SK-N-SH (cell line): ENCODE measurements at regions not wholly inside any gene's neighbourhood (a gene's known extent, or its start where the extent isn't known, plus 50 kb on each side); places are given as distances from the start of the nearest gene placed in this dataset.

Source experiments
- CTCF ChIA-PET: fragments of 300-600, 350-600 bp; formaldehyde crosslinking; extraction: SDS; loops from one replicate; lab custom pipeline; 2021; lab: Yijun Ruan, JAX
- POLR2A ChIA-PET: fragments of 350-600 bp; sonication (Branson Sonifier 250); formaldehyde crosslinking; extraction: SDS; loops from one replicate; lab custom pipeline; 2020; ENCODE audit warnings: antibody characterized with exemption, inconsistent platforms; lab: Yijun Ruan, JAX
- DNase-seq: peaks from one replicate; pipeline ENCODE4 v3.0.0; 2012
- H2AFZ ChIP-seq: fragments of 200-600 bp; sonication (generic); 2 replicates; pipeline ENCODE4 v1.8.1; 2016; ENCODE audit warnings: antibody characterized with exemption, mild to moderate bottlenecking, low read depth
- H3F3A ChIP-seq: fragments of 200-600 bp; sonication (generic); replicated peaks from 2 replicates; pipeline ENCODE3; 2016; ENCODE audit warnings: antibody characterized with exemption, mild to moderate bottlenecking; ENCODE audit not compliant: insufficient read depth
- H3K27ac ChIP-seq, 2 experiments: fragments of 200-500 bp in 1 of 2; fragments of 200-600 bp in 1 of 2; sonication (Bioruptor generic) in 1 of 2; sonication (generic), shearing (Covaris generic) in 1 of 2; 2 replicates each; pipeline versions ENCODE4 v1.5.1 to v1.6.1; 2014 to 2016; ENCODE audit warnings: low read depth in 2 of 2, inconsistent platforms in 1 of 2, low read length in 1 of 2, mild to moderate bottlenecking in 1 of 2, mixed read lengths in 1 of 2
- H3K27me3 ChIP-seq: fragments of 200-600 bp; sonication (generic), shearing (Covaris generic); 2 replicates; pipeline ENCODE4 v1.6.1; 2016; ENCODE audit warnings: mixed run types; ENCODE audit not compliant: insufficient read depth
- H3K36me3 ChIP-seq, 2 experiments: fragments of 200-500 bp in 1 of 2; fragments of 200-600 bp in 1 of 2; sonication (Bioruptor generic) in 1 of 2; sonication (generic) in 1 of 2; replicated peaks in 1 of 2; 2 replicates each; pipeline versions ENCODE3 to v1.5.1; 2014 to 2016; ENCODE audit warnings: low read length in 1 of 2, mild to moderate bottlenecking in 1 of 2; ENCODE audit not compliant: insufficient read depth in 2 of 2, control insufficient read depth in 1 of 2
- H3K4me1 ChIP-seq, 2 experiments: fragments of 200-500 bp in 1 of 2; fragments of 200-600 bp in 1 of 2; sonication (Bioruptor generic) in 1 of 2; sonication (generic), shearing (Covaris generic) in 1 of 2; 2 replicates each; pipeline versions ENCODE4 v1.5.1 to v1.6.1; 2014 to 2016; ENCODE audit warnings: low read depth in 1 of 2, low read length in 1 of 2, mixed run types in 1 of 2; ENCODE audit not compliant: insufficient read depth in 2 of 2, control insufficient read depth in 1 of 2
- H3K4me2 ChIP-seq: fragments of 200-600 bp; sonication (generic), shearing (Covaris generic); 2 replicates; pipeline ENCODE4 v1.6.1; 2017; ENCODE audit warnings: mixed run types
- H3K4me3 ChIP-seq, 2 experiments: fragments of 200-500 bp in 1 of 2; fragments of 200-600 bp in 1 of 2; sonication (Bioruptor generic) in 1 of 2; sonication (generic), shearing (Covaris generic) in 1 of 2; 2 replicates each; pipeline versions ENCODE4 v1.5.1 to v1.8.1; 2014 to 2016; ENCODE audit warnings: low read depth in 2 of 2, inconsistent platforms in 1 of 2, low read length in 1 of 2, mild to moderate bottlenecking in 1 of 2, mixed read lengths in 1 of 2, moderate library complexity in 1 of 2
- H3K79me2 ChIP-seq: fragments of 200-600 bp; sonication (generic); 2 replicates; pipeline ENCODE4 v1.8.1; 2017; ENCODE audit warnings: mild to moderate bottlenecking; ENCODE audit not compliant: insufficient read depth
- H3K9ac ChIP-seq: fragments of 200-600 bp; sonication (generic); 2 replicates; pipeline ENCODE4 v1.6.1; 2017; ENCODE audit warnings: mixed run types
- H3K9me2 ChIP-seq: fragments of 200-600 bp; sonication (generic); 2 replicates; pipeline ENCODE4 v1.6.1; 2017; ENCODE audit warnings: mixed run types
- H3K9me3 ChIP-seq: fragments of 200-600 bp; sonication (generic); 2 replicates; pipeline ENCODE4 v1.6.1; 2017; ENCODE audit warnings: mixed run types, mild to moderate bottlenecking, moderate library complexity
- H4K20me1 ChIP-seq: fragments of 200-600 bp; sonication (generic); 2 replicates; pipeline ENCODE4 v1.6.1; 2017; ENCODE audit warnings: mild to moderate bottlenecking, mixed run types; ENCODE audit not compliant: insufficient read depth
- MEF2A ChIP-seq: IDR thresholded peaks from 2 replicates; pipeline ENCODE4 v1.4.0; 2012; ENCODE audit warnings: low read depth, borderline replicate concordance
- MXI1 ChIP-seq: IDR thresholded peaks from 2 replicates; pipeline ENCODE4 v1.6.1; 2012; ENCODE audit warnings: mild to moderate bottlenecking, low read depth, low read length, improper control_type of control experiment
- RAD21 ChIP-seq: IDR thresholded peaks from 2 replicates; pipeline ENCODE4 v1.6.1; 2012; ENCODE audit warnings: mild to moderate bottlenecking, low read length
- RFX5 ChIP-seq: IDR thresholded peaks from 2 replicates; pipeline ENCODE4 v1.6.1; 2012; ENCODE audit warnings: mild to moderate bottlenecking, improper control_type of control experiment, low read length
- SIN3A ChIP-seq: IDR thresholded peaks from 2 replicates; pipeline ENCODE4 v1.6.1; 2012; ENCODE audit warnings: low read depth, mild to moderate bottlenecking, low read length, moderate library complexity, borderline replicate concordance
- SMC3 ChIP-seq: IDR thresholded peaks from 2 replicates; pipeline ENCODE4 v1.6.1; 2012; ENCODE audit warnings: low read depth, low read length, improper control_type of control experiment
- WGBS: methylation state at CpG from one replicate; pipeline ENCODE4 v1.1.6; 2017; ENCODE audit warnings: low lambda C conversion rate; 5-methylcytosine and 5-hydroxymethylcytosine counted together
- TF ChIP-seq, protein P1 (sequence below): fragments of 200-600 bp; sonication (generic); IDR thresholded peaks from 2 replicates; pipeline ENCODE4 v1.6.1; 2017; ENCODE audit warnings: antibody characterized with exemption, mild to moderate bottlenecking, moderate library complexity
- TF ChIP-seq, protein P2 (sequence below): IDR thresholded peaks from 2 replicates; pipeline ENCODE4; 2012
- TF ChIP-seq, protein P3 (sequence below): IDR thresholded peaks from 2 replicates; pipeline ENCODE4 v1.4.0; 2012; ENCODE audit warnings: low read depth

GRCh38 chr10:9302140-9302746, 1247.8 kb downstream of the GATA3 start:
- H3K9ac ChIP-seq = no peak overlapping the region
- no peaks in the 10 kb centered on the region for H3K9me3 ChIP-seq
- H3K4me3 ChIP-seq = no peak overlapping the region
- H3K36me3 ChIP-seq = no peaks in the 10 kb centered on the region
- whole genome bisulfite sequencing = 43% methylated on average over 3 of the region's 3 CpGs
- H3K27me3 ChIP-seq = no peaks in the 10 kb centered on the region
- POLR2A ChIA-PET = no interaction called here
- DNase-seq = no peak
- TF ChIP-seq RFX5 (no peak), MEF2A (no peak), SMC3 (peak; percentile 57), RAD21 (peak; percentile 81), MXI1 (peak; percentile 56; the same call in 1 of the 2 replicates)
- TF ChIP-seq, protein P1, sequence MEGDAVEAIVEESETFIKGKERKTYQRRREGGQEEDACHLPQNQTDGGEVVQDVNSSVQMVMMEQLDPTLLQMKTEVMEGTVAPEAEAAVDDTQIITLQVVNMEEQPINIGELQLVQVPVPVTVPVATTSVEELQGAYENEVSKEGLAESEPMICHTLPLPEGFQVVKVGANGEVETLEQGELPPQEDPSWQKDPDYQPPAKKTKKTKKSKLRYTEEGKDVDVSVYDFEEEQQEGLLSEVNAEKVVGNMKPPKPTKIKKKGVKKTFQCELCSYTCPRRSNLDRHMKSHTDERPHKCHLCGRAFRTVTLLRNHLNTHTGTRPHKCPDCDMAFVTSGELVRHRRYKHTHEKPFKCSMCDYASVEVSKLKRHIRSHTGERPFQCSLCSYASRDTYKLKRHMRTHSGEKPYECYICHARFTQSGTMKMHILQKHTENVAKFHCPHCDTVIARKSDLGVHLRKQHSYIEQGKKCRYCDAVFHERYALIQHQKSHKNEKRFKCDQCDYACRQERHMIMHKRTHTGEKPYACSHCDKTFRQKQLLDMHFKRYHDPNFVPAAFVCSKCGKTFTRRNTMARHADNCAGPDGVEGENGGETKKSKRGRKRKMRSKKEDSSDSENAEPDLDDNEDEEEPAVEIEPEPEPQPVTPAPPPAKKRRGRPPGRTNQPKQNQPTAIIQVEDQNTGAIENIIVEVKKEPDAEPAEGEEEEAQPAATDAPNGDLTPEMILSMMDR = peak; percentile 67
- TF ChIP-seq, protein P2, sequence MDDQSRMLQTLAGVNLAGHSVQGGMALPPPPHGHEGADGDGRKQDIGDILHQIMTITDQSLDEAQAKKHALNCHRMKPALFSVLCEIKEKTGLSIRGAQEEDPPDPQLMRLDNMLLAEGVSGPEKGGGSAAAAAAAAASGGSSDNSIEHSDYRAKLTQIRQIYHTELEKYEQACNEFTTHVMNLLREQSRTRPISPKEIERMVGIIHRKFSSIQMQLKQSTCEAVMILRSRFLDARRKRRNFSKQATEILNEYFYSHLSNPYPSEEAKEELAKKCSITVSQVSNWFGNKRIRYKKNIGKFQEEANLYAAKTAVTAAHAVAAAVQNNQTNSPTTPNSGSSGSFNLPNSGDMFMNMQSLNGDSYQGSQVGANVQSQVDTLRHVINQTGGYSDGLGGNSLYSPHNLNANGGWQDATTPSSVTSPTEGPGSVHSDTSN = no peak
- H4K20me1 ChIP-seq = no peaks in the 10 kb centered on the region
- peaks cover 0 to 17% of the 10 kb centered on the region in 2 experiments; a peak in 2 of 4 replicates for H3K4me1 ChIP-seq
- H3K4me2 ChIP-seq = no peak overlapping the region
- H3K27ac ChIP-seq = no peak overlapping the region; a peak in 1 of 4 replicates
- H2AFZ ChIP-seq = no peak overlapping the region
- CTCF ChIA-PET = interaction anchor here (0.6 to 3.5 kb wide), 27 partner anchors 9 to 1787 kb away, joined by 3 to 29 read pairs (median 4); no protein-coding TSS in a partner anchor
- H3F3A ChIP-seq = no peaks in the 10 kb centered on the region
- H3K79me2 ChIP-seq = no peaks in the 10 kb centered on the region
- no peaks in the 10 kb centered on the region for H3K9me2 ChIP-seq

DNA sequence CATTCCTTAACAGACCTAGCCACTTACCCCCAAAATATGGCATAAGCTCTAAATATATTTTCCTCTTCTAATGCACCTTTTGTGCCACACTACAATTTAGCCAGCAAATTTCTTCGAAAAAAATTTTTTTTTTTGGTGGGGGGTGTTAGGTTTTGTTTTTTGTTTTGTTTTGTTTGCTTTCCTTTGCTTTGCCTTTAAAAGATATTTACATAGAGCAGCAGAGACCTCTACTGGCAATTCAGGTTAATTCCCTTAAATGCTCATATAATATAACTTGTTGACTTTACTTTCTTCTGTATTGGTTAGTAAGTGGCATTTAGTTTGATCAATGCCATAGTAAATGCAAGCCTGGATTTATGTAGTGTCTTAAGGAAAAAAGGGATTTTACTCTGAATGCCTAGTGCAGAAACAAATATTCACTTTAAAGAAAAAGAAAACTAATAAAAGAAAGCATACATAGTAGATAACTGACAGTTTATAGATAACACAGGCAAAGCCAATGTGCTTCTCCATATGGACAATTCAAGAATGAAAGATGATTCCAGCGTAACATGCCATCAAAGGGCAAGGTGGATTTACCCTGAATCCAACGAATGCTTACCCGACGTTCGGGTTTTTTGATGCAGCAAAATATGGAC, 1250.6 kb downstream of the GATA3 start:
- no peak for DNase-seq
- TF ChIP-seq, protein P3, sequence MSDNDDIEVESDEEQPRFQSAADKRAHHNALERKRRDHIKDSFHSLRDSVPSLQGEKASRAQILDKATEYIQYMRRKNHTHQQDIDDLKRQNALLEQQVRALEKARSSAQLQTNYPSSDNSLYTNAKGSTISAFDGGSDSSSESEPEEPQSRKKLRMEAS = no peak
- TF ChIP-seq SMC3 = peak; percentile 34; the same call in 1 of the 2 replicates
- no peak for TF ChIP-seq SIN3A
- peak; percentile 80 for TF ChIP-seq RAD21
- TF ChIP-seq, protein P1 = peak; percentile 79
- H3K79me2 ChIP-seq = no peaks in the 10 kb centered on the region
- no peaks in the 10 kb centered on the region for H4K20me1 ChIP-seq
- H3K4me1 ChIP-seq = peaks cover 0 to 7% of the 10 kb centered on the region in 2 experiments; a peak in 2 of 4 replicates
- no peak overlapping the region for H2AFZ ChIP-seq
- H3K4me3 ChIP-seq = no peak overlapping the region
- H3K36me3 ChIP-seq = no peaks in the 10 kb centered on the region
- no peaks in the 10 kb centered on the region for H3F3A ChIP-seq
- no peak overlapping the region for H3K27ac ChIP-seq
- ChIA-PET CTCF (interaction anchor here (0.7 to 3.5 kb wide), 8 partner anchors 9 to 1782 kb away, joined by 3 to 29 read pairs (median 4); no protein-coding TSS in a partner anchor), POLR2A (no interaction called here)
- no peaks in the 10 kb centered on the region for H3K27me3 ChIP-seq
- H3K4me2 ChIP-seq = no peak overlapping the region
- no peaks in the 10 kb centered on the region for H3K9me3 ChIP-seq
- H3K9ac ChIP-seq = no peak overlapping the region
- H3K9me2 ChIP-seq = no peaks in the 10 kb centered on the region
- 37% methylated on average over 6 of the region's 6 CpGs for WGBS
